HCT116 (cell line): ENCODE measurements at regions not wholly inside any gene's neighbourhood (a gene's known extent, or its start where the extent isn't known, plus 50 kb on each side); places are given as distances from the start of the nearest gene placed in this dataset.

Experiments used
- ATF3 ChIP-seq: IDR thresholded peaks from 2 replicates; pipeline ENCODE4 v1.6.1; 2012
- CTCF ChIP-seq, 3 experiments: fragments of 200-600 bp in 1 of 3; sonication (generic) in 1 of 3; IDR thresholded peaks in 2 of 3; conservative IDR thresholded peaks in 1 of 3; 2 replicates each; pipeline ENCODE4 v1.5.1; 2012 to 2017; ENCODE audit warnings: low read depth in 2 of 3, low read length in 2 of 3, antibody characterized with exemption in 1 of 3, borderline replicate concordance in 1 of 3, control low read depth in 1 of 3, mild to moderate bottlenecking in 1 of 3, mixed read lengths in 1 of 3, mixed run types in 1 of 3, moderate library complexity in 1 of 3; ENCODE audit not compliant: insufficient read depth in 1 of 3
- ELF1 ChIP-seq: IDR thresholded peaks from 2 replicates; pipeline ENCODE4 v1.6.1; 2012; ENCODE audit warnings: low read depth, borderline replicate concordance
- FOSL1 ChIP-seq: IDR thresholded peaks from 2 replicates; pipeline ENCODE4 v1.6.1; 2012; ENCODE audit warnings: low read depth
- POLR2AphosphoS5 ChIP-seq: IDR thresholded peaks from 2 replicates; pipeline ENCODE4 v1.6.1; 2011; ENCODE audit warnings: mild to moderate bottlenecking, low read depth, low read length, moderate library complexity
- TCF7L2 ChIP-seq: IDR thresholded peaks from 2 replicates; pipeline ENCODE4 v1.7.0; 2011; ENCODE audit warnings: borderline replicate concordance, inconsistent platforms; ENCODE audit not compliant: insufficient read depth, insufficient read length; ENCODE audit errors: extremely low read depth
- ZBTB33 ChIP-seq: IDR thresholded peaks from 2 replicates; pipeline ENCODE4 v1.6.1; 2011; ENCODE audit warnings: mild to moderate bottlenecking, low read length, moderate library complexity; ENCODE audit not compliant: insufficient replicate concordance; ENCODE audit errors: extremely low read depth
- ZNF274 ChIP-seq: fragments of 200-500 bp; sonication (Bioruptor generic); IDR thresholded peaks from 2 replicates; pipeline ENCODE4 v1.6.1; 2014; ENCODE audit warnings: mild to moderate bottlenecking, low read depth, low read length, inconsistent platforms

- TF ChIP-seq POLR2AphosphoS5: no peak
- TF ChIP-seq ZNF274: no peak
- TF ChIP-seq TCF7L2: no peak
- TF ChIP-seq ATF3: no peak
- no peak for TF ChIP-seq CTCF (IDR thresholded peaks at IDR 0.05 in 2 of 3, conservative IDR thresholded peaks at IDR 0.05 in 1 of 3; ENCODE audit: borderline replicate concordance in 1 of 3, insufficient read depth in 1 of 3, low read depth in 2 of 3, low read length in 2 of 3)
- TF ChIP-seq FOSL1: no peak
- no peak for TF ChIP-seq ELF1
- TF ChIP-seq ZBTB33: no peak
Measured at GRCh38 chrX:44447214-44447613, 95.4 kb downstream of the FUNDC1 start.
